Fibroblast of villous mesenchyme (primary cell): ENCODE measurements at regions not wholly inside any gene's neighbourhood (a gene's known extent, or its start where the extent isn't known, plus 50 kb on each side); places are given as distances from the start of the nearest gene placed in this dataset.

ENCODE experiments used
- DNase-seq: peaks from one replicate; pipeline ENCODE4 v3.0.0-alpha.2; 2010; ENCODE audit warnings: low read depth
- H3K4me3 ChIP-seq: 2 replicates; pipeline ENCODE4 v1.5.1; 2011; ENCODE audit warnings: low read depth, mild to moderate bottlenecking, low read length
- TF ChIP-seq, protein P1 (sequence below): IDR thresholded peaks from 2 replicates; pipeline ENCODE4 v1.5.1; 2012; ENCODE audit warnings: low read depth, mild to moderate bottlenecking, low read length; ENCODE audit not compliant: insufficient read depth

DNA sequence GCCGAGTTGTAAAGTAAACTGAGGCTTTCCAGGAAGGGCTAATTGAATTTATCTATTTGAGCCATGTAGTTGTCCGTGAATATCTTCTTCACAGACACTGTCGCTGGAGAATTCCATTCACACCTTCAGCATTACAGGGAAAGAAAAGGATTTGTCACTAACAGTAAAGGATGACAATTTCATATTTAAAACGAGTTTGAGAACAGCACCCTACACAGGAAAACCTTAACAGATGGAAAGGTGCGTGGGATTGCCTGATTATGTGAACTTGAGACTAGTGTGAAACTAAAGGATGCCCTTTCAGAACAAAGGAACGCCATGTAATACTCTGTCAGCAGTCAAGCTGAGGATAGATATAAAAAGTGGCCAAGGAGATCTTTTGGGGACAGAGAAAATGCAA, 492.5 kb upstream of the ADGRL2 start:
- no peak overlapping the region for H3K4me3 ChIP-seq
- TF ChIP-seq, protein P1, sequence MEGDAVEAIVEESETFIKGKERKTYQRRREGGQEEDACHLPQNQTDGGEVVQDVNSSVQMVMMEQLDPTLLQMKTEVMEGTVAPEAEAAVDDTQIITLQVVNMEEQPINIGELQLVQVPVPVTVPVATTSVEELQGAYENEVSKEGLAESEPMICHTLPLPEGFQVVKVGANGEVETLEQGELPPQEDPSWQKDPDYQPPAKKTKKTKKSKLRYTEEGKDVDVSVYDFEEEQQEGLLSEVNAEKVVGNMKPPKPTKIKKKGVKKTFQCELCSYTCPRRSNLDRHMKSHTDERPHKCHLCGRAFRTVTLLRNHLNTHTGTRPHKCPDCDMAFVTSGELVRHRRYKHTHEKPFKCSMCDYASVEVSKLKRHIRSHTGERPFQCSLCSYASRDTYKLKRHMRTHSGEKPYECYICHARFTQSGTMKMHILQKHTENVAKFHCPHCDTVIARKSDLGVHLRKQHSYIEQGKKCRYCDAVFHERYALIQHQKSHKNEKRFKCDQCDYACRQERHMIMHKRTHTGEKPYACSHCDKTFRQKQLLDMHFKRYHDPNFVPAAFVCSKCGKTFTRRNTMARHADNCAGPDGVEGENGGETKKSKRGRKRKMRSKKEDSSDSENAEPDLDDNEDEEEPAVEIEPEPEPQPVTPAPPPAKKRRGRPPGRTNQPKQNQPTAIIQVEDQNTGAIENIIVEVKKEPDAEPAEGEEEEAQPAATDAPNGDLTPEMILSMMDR, result no peak
- DNase-seq, result no peak

DNA sequence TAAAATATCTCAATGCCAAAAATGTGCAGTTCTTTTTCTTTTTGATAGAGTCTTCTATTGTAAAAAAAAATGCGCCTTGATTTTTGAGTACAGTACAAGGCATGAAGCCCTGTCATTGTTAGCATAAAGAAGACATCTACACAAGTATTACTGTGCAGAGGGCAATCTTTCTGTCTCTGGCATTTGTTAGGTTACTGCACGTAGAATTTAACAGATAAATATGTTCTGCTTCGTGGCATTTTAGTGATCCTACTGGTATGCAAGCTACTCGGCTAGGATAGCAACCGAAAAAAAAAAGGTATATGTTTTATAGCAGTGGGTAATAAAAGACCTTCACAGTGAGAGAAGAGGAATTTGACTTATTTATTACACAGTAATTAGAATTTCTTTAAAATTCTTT, 492.9 kb upstream of the ADGRL2 start:
- no peak overlapping the region for H3K4me3 ChIP-seq
- DNase-seq, result no peak
- TF ChIP-seq, protein P1, result no peak

DNA sequence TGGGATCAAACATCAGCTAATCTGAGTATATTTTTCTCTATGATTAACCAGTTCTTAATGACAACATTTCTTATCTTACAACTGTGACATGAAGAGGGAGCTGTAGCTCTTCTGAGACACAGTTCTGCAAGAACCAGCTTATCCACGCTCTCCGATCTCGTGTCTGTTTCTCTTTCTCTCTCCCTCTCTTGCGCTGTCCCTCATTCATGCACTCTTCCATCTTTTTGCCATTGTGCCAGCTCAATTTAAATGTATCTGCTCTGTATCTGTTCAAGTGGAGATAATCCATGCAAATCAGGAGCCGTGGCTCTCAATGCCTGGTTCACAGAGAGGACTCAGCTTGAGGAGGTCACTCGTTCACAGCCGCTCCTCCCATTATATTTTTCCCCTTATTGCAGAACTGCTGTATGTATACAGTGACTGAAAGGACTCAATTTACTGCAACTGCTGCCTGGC, 494.7 kb upstream of the ADGRL2 start:
- TF ChIP-seq, protein P1, result peak; percentile 26
- DNase-seq, result peak; percentile 43
- peak overlapping the region; percentile 52 for H3K4me3 ChIP-seq

DNA sequence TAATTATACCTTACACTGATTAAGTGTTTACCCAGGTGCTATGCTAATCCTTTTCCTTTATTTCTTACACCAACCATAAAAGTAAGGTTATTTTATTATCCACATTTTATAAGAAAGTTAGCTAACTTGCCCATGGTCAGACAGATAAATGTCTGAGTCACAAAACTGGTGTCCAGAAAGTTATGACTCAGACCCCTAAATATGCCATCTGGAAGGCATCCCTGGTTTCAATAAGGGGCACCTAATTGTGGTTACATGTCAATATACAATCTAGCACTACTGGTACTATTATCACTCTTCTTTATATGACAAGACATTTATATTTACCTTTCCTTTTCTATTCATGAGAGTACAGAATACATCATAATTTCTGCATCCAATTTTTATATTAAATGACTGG, 496.5 kb upstream of the ADGRL2 start:
- H3K4me3 ChIP-seq, result no peak overlapping the region
- peak; percentile 5 for DNase-seq
- TF ChIP-seq, protein P1, result no peak

DNA sequence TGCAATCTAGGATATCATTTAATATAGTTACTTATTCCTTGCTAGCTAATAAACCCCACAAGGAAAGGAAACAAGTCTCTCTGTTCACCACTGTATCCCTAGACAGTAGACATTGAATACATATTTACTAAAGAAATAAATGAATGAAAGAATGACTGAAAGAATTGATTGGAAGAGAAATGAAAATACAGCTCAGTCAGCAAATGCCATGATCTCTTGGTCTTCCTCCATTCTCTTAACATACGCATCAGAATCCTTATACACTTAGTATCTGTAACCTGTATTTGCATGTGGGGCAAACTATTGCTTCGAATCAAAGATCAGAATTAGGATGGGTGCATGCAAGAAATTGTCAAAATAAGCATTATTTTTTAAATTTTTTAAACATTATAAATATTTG, 500.8 kb upstream of the ADGRL2 start:
- H3K4me3 ChIP-seq, result no peak overlapping the region
- no peak for DNase-seq
- TF ChIP-seq, protein P1, result no peak

DNA sequence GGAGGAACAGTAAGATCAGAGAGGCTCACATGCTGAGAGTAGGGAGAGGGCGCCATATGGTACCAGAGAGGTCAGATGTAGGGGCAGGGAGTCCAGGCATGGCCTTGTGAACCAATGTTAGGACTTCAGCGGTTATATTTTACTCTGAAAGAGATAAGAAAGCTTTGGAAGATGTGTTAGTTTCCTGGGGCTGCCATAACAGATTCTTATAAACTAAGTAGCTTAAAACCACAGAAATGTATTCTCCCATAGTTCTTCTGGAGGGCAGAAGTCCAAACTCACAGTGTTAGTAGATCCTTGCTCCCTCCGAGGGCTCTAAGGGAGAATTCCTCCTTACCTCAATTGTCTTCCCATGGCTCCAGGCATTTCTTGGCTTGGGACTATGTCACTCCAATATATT, 502.5 kb upstream of the ADGRL2 start:
- H3K4me3 ChIP-seq, result no peak overlapping the region
- TF ChIP-seq, protein P1, result no peak
- DNase-seq, result peak; percentile 13

DNA sequence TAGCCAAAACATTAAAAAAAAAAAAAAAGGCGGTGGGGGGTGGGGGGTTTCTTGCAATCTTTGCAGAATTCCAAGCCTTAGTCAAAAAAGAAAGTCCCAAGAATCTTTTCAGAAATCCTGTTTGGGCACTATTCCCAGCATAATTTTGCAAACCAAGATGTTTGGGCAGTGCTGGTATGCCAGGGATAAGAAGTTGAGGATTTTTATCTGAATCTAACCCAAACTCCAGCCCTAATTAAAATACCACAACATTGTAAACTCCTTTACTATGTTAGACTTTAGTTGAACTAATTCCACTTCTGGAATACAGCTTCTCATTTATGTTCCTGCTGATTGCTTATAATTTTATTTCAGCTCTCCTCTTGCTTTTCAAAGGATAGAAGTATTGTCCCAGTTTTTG, 504.1 kb upstream of the ADGRL2 start:
- TF ChIP-seq, protein P1, result no peak
- H3K4me3 ChIP-seq, result no peak overlapping the region
- peak; percentile 25 for DNase-seq
